Hematopoietic multipotent progenitor cell treated with erythropoietin and hydrocortisone succinate and interleukin-3 and kit ligand, for 4 days (in vitro differentiated cells): ENCODE measurements at regions not wholly inside any gene's neighbourhood (a gene's known extent, or its start where the extent isn't known, plus 50 kb on each side); places are given as distances from the start of the nearest gene placed in this dataset.
A peak's percentile ranks its signal among the peaks of the same experiment; 100 is the strongest.

Source experiments
- DNase-seq: peaks from one replicate; pipeline ENCODE4 v3.0.0-alpha.2; 2015

- DNase-seq = no peak
Measured at GRCh38 chr21:35142036-35142815, 93.1 kb upstream of the RUNX1 start.

DNA sequence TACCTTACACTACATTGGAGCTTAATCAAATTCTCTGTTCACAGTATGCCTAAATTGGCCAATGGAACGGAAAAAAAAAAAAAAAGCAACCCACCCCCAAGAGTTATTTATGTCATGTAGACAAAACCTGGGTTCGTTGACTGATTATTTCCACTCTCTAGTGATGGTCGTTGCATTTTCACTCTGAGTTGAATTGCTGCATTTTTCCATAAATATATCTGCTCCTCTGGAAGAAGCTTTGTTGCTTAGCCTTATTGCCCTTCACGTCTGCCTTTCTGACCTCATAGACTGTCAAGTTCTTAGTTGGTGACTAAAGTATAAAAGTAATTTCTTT is 90.2 kb upstream of the RUNX1 start:
- DNase-seq = no peak

- DNase-seq = peak; percentile 60
Measured at GRCh38 chr21:35138665-35139381, 89.7 kb upstream of the RUNX1 start.

GRCh38 chr21:35136586-35137219 is 87.6 kb upstream of the RUNX1 start:
- no peak for DNase-seq

- no peak for DNase-seq
Measured at GRCh38 chr21:35136106-35136505, 87.0 kb upstream of the RUNX1 start.

DNA sequence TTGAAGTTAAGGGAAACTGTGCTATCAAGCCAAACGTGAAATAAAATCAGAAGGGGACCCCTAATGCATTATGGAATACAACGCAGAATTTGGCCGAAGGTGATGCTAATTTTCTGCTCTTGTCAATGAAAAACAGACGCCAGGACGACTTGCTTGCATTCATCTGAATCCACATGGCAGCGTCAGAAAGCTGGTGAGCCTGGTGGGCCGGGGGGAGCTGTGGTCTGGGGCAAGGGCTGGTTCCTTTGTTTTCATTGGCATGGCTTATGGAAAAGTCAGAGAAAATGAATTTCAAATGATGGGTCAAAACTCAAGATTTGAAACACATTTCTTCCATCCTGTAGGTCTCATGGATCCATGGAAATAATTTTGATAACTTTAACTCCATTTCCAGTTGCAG is 86.4 kb upstream of the RUNX1 start:
- no peak for DNase-seq

- DNase-seq = no peak
Measured at GRCh38 chr21:35134309-35134708, 85.2 kb upstream of the RUNX1 start.

- no peak for DNase-seq
Measured at GRCh38 chr21:35128536-35128935, 79.4 kb upstream of the RUNX1 start.

DNA sequence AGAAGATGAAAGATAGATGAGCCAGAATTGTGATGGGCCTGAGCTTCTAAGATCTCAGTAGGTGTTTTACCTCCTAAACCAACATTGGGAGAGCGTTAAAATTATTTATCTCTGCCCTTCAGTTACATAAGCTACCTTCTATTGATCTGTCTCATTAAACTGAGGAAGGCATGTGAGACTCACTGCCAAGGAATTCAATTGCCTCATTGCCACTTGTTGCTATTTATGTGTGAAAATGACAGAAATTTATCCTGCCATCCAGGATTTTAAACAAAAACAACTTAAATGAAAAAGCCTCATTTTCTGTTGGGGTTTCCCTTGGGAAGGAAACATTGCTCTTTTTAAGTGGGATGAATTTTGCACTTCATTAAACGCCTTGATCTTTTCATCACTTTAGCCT is 78.7 kb upstream of the RUNX1 start:
- DNase-seq = no peak

DNA sequence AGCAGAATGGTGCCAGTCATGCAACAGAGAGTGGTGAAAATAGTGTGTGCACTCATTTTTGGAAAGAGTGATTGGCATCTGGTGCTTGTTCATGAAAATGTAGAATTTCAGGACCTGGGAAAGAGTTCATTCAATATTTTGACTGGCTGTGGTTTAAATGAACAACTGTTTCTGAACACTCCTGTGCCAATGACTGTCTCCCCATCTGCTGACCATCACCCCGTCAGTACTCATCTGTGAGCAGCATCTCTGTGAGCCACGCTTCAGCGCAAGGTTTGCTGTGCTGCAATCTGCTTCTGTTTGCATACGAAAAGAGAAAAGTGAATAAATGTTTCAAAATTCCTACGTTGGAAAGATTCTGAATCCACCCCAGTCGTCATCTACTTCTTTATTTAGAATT is 77.9 kb upstream of the RUNX1 start:
- no peak for DNase-seq

- DNase-seq = no peak
Measured at GRCh38 chr21:35120631-35121180, 71.6 kb upstream of the RUNX1 start.

DNA sequence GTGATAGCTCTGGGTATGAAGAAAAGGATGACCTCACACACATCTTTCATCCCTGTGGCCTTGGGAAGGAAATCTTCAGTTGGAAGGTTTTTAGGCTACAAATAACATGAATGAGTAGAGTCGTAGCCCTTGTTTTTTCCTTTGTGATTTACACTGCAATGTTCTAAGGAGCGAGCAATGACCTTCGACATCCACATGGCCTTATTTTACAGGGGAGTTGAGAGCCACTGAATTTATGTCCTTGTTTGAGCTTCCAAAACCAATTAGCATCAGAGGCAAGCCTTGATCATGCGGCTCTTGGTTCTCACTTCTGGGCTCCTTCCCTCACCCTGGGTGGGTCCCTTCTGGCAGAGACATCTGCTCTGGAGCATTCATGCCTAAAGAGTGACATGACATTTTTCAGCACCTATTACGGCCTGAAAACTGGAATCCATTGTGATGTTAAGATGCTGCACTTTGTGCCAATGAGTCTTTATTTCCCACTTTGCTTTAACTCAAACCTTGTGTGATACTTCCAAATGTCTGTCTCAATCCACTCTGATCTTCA is 70.5 kb upstream of the RUNX1 start:
- DNase-seq = no peak

DNA sequence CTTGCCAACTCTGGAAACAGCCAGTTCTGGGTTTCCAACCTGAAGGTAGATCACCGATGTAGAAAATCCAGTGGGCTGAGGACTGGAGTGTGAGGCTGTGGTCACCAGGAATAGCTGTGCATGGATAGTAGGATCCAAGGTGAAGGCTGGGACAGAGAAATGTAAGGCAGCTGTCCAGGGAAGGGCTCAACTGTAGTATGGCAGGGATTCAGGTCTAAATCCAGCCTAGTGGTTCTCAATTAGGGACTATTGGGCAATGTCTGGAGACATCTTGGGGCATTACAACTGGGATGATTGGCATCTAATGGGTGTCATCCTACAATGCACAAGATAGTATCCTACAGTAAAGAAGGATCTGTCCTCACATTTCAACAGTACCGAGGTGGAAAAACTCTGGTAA is 67.7 kb upstream of the RUNX1 start:
- no peak for DNase-seq

DNA sequence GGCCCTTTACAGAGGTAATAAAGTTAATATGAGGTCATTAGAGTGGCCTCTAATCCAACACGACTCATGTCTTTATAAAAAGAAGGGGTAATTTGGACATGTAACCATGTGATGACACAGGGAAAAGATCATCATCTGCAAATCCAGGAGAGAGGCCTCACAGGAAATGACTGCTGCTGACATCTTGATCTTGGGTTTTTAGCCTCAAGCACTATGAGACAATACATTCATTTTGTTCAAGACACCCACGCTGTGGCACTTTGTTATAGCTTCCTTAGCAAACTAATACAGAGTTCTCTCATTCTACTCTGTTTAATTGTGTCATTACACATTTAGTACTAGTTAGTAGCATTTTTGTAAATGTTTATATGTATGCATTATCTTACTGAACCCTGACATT is 64.0 kb upstream of the RUNX1 start:
- DNase-seq = peak; percentile 31

DNA sequence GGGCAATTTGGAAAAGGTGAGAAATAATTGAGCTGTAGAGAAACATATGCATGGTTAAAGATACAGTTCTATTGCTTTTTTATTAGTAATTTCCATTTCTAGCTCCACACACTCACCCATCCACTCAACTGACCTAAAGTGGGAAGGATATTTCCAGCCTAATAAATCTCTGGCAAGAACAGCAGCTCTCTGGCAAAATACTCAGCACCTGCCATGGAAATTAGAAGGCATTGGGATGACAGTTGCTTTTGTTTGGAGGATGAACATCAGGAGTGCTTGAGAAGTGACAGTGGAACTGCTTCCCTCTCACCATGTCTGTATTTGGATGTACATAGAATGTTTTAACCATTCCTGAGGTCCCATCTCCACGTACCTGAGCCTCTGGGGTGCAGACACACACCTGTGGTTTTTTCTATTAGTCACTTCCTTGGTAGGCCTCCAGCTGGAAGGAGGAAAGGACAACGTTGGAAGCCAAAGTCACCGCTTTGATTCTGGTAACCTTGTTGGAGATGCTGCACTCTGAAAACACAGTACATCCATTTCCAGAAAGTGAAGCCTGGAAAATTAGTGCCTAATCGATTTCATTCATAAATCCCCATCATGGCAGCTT is 62.3 kb upstream of the RUNX1 start:
- DNase-seq = no peak

DNA sequence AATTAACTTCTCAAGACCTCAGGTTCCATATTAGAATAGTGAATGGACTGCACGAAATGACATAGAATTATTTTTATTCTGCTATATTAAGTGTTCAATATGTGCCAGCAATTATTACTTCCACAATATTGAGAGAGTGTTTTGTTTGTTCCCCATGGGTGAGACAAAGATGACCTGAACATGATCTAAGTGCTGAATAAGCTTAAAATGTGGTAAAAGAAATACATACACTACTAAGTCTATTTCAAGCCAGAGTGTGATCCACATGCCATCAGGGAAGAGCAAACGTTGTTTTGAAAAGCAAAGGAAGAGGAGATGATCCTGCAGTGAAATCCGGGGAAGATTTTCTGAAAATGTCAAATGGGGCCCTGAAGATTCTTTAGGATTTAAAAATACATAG is 59.8 kb upstream of the RUNX1 start:
- no peak for DNase-seq

GRCh38 chr21:35107520-35107919 is 58.4 kb upstream of the RUNX1 start:
- no peak for DNase-seq

- DNase-seq = peak; percentile 88
Measured at GRCh38 chr21:35106246-35106835, 57.2 kb upstream of the RUNX1 start.

DNA sequence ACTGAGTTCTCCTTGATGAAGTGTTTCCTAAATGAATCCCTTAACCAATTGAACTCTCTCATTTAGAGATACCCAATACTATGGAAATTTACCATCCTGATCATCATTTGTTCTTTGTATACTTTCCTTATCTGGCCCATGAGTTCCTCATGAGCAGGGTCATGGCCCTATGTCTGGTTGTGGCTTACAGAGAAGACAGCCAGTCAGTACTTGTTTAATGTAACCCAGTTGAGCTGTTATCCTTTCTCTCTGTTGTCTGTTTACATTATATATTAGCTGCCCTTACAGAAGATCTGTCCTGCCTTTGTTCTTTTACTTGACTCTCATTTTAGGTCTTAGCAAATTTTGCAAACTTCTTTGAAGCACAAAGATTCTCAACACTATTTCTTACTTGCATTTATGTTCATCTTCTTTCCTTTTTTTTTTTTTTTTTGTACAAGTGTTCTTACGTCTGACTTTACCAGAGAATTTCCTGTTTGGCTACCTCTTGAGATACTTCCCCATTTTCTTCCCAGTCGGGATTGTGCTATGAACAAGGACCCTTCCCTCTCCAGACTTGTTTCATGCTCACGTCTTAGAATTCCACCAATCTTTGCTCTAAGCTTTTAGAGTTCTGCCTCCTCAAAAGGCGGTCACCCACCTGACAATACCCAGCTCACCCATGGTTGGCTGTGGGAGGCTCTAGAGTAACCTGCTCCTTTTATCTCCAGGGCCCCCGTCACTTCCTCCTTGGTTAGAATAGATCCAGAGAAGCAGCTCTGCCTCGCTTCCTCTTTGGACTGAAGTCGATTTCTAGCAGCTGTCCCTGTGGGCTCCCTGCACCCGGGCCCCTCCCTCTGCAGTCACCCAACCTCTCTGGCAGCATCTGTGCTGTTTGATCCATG is 53.6 kb upstream of the RUNX1 start:
- peak; percentile 95 for DNase-seq

GRCh38 chr21:35100349-35100811 is 51.3 kb upstream of the RUNX1 start:
- DNase-seq = no peak

DNA sequence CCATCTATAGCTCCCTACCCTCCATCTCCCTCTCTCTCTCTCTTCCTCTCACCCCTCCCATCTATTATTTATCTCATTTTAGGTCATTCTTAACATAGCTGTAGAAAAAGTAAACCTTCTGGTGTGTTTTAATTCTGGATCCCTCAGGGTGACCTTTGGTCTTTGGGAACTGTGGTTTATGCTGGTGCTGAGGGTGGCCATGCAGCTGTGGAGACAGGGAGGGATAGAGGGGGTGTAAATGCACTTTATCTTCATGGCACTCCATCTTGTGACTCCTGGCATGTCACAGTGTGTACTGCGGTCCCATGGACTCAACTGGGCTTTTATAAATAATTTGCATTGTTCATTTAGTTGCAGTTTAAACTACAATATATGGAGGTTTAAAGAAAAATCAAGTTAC is 50.2 kb upstream of the RUNX1 start:
- DNase-seq = no peak
